ENCODE measurements at regions not wholly inside any gene's neighbourhood (a gene's known extent, or its start where the extent isn't known, plus 50 kb on each side); places are given as distances from the start of the nearest gene placed in this dataset.
A peak's percentile ranks its signal among the peaks of the same experiment; 100 is the strongest.

- DNase-seq = peak; percentile 46
Observed at GRCh38 chr1:29901624-29902325, 665.5 kb downstream of the PTPRU start.

GRCh38 chr1:29900712-29901111 lies 664.4 kb downstream of the PTPRU start:
- DNase-seq = peak; percentile 82

GRCh38 chr1:29900104-29900679 lies 663.9 kb downstream of the PTPRU start:
- DNase-seq = peak; percentile 37

- DNase-seq = no peak
Observed at GRCh38 chr1:29896791-29897714, 660.7 kb downstream of the PTPRU start.

GRCh38 chr1:29896300-29896699 lies 660.0 kb downstream of the PTPRU start:
- DNase-seq = no peak

- no peak for DNase-seq
Observed at GRCh38 chr1:29895201-29895600, 658.9 kb downstream of the PTPRU start.

- no peak for DNase-seq
Observed at GRCh38 chr1:29894311-29894710, 658.0 kb downstream of the PTPRU start.

GRCh38 chr1:29893806-29894205 lies 657.5 kb downstream of the PTPRU start:
- DNase-seq = no peak

- DNase-seq = no peak
Observed at GRCh38 chr1:29893046-29893723, 656.9 kb downstream of the PTPRU start.

- no peak for DNase-seq
Observed at GRCh38 chr1:29892247-29892646, 655.9 kb downstream of the PTPRU start.

- no peak for DNase-seq
Observed at GRCh38 chr1:29890201-29890959, 654.1 kb downstream of the PTPRU start.

GRCh38 chr1:29889776-29890175 lies 653.5 kb downstream of the PTPRU start:
- no peak for DNase-seq

GRCh38 chr1:29884740-29885139 lies 648.4 kb downstream of the PTPRU start:
- no peak for DNase-seq

- DNase-seq = no peak
Observed at GRCh38 chr1:29883986-29884385, 647.7 kb downstream of the PTPRU start.

GRCh38 chr1:29883411-29883832 lies 647.1 kb downstream of the PTPRU start:
- DNase-seq = no peak

GRCh38 chr1:29880556-29880955 lies 644.2 kb downstream of the PTPRU start:
- no peak for DNase-seq

GRCh38 chr1:29879217-29879616 lies 642.9 kb downstream of the PTPRU start:
- no peak for DNase-seq

GRCh38 chr1:29878501-29878900 lies 642.2 kb downstream of the PTPRU start:
- DNase-seq = peak; percentile 96

- DNase-seq = peak; percentile 26
Observed at GRCh38 chr1:29876902-29877301, 640.6 kb downstream of the PTPRU start.

GRCh38 chr1:29876441-29876840 lies 640.1 kb downstream of the PTPRU start:
- no peak for DNase-seq

- DNase-seq = peak; percentile 92
Observed at GRCh38 chr1:29875557-29876028, 639.3 kb downstream of the PTPRU start.

GRCh38 chr1:29870621-29871020 lies 634.3 kb downstream of the PTPRU start:
- no peak for DNase-seq
